HCT116 (cell line): ENCODE measurements at regions not wholly inside any gene's neighbourhood (a gene's known extent, or its start where the extent isn't known, plus 50 kb on each side); places are given as distances from the start of the nearest gene placed in this dataset.

Experiments used
- EGR1 ChIP-seq: IDR thresholded peaks from 2 replicates; pipeline ENCODE4 v1.6.1; 2012; ENCODE audit warnings: low read depth
- EZH2 ChIP-seq: fragments of 200-600 bp; sonication (generic); IDR thresholded peaks from 2 replicates; pipeline ENCODE4 v1.6.1; 2017; ENCODE audit warnings: antibody characterized with exemption, mixed run types
- POLR2A ChIP-seq: IDR thresholded peaks from 2 replicates; pipeline ENCODE4 v1.7.0; 2011; ENCODE audit warnings: borderline replicate concordance; ENCODE audit not compliant: insufficient read depth, insufficient read length; ENCODE audit errors: extremely low read depth
- POLR2AphosphoS5 ChIP-seq: IDR thresholded peaks from 2 replicates; pipeline ENCODE4 v1.6.1; 2011; ENCODE audit warnings: mild to moderate bottlenecking, low read depth, low read length, moderate library complexity
- SRF ChIP-seq: IDR thresholded peaks from 2 replicates; pipeline ENCODE4 v1.6.1; 2012; ENCODE audit warnings: low read depth
- TCF7L2 ChIP-seq: IDR thresholded peaks from 2 replicates; pipeline ENCODE4 v1.7.0; 2011; ENCODE audit warnings: borderline replicate concordance, inconsistent platforms; ENCODE audit not compliant: insufficient read depth, insufficient read length; ENCODE audit errors: extremely low read depth
- TF ChIP-seq, protein P1 (sequence below), 3 experiments: fragments of 200-600 bp in 1 of 3; sonication (generic) in 1 of 3; IDR thresholded peaks in 2 of 3; conservative IDR thresholded peaks in 1 of 3; 2 replicates each; pipeline ENCODE4 v1.5.1; 2012 to 2017; ENCODE audit warnings: low read depth in 2 of 3, low read length in 2 of 3, antibody characterized with exemption in 1 of 3, borderline replicate concordance in 1 of 3, control low read depth in 1 of 3, mild to moderate bottlenecking in 1 of 3, mixed read lengths in 1 of 3, mixed run types in 1 of 3, moderate library complexity in 1 of 3; ENCODE audit not compliant: insufficient read depth in 1 of 3
- TF ChIP-seq, protein P2 (sequence below): IDR thresholded peaks from 2 replicates; pipeline ENCODE4 v1.6.1; 2012

- TF ChIP-seq POLR2A (no peak), TCF7L2 (no peak), POLR2AphosphoS5 (no peak), SRF (no peak), EGR1 (no peak), EZH2 (no peak)
- TF ChIP-seq, protein P1, sequence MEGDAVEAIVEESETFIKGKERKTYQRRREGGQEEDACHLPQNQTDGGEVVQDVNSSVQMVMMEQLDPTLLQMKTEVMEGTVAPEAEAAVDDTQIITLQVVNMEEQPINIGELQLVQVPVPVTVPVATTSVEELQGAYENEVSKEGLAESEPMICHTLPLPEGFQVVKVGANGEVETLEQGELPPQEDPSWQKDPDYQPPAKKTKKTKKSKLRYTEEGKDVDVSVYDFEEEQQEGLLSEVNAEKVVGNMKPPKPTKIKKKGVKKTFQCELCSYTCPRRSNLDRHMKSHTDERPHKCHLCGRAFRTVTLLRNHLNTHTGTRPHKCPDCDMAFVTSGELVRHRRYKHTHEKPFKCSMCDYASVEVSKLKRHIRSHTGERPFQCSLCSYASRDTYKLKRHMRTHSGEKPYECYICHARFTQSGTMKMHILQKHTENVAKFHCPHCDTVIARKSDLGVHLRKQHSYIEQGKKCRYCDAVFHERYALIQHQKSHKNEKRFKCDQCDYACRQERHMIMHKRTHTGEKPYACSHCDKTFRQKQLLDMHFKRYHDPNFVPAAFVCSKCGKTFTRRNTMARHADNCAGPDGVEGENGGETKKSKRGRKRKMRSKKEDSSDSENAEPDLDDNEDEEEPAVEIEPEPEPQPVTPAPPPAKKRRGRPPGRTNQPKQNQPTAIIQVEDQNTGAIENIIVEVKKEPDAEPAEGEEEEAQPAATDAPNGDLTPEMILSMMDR (IDR thresholded peaks at IDR 0.05 in 2 of 3, conservative IDR thresholded peaks at IDR 0.05 in 1 of 3; ENCODE audit: borderline replicate concordance in 1 of 3, insufficient read depth in 1 of 3, low read depth in 2 of 3, low read length in 2 of 3), result no peak
- TF ChIP-seq, protein P2, sequence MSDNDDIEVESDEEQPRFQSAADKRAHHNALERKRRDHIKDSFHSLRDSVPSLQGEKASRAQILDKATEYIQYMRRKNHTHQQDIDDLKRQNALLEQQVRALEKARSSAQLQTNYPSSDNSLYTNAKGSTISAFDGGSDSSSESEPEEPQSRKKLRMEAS, result no peak
Observed at GRCh38 chr16:82567175-82567574, 59.6 kb upstream of the CDH13 start.
